ENCODE measurements at regions not wholly inside any gene's neighbourhood (a gene's known extent, or its start where the extent isn't known, plus 50 kb on each side); places are given as distances from the start of the nearest gene placed in this dataset.

DNA sequence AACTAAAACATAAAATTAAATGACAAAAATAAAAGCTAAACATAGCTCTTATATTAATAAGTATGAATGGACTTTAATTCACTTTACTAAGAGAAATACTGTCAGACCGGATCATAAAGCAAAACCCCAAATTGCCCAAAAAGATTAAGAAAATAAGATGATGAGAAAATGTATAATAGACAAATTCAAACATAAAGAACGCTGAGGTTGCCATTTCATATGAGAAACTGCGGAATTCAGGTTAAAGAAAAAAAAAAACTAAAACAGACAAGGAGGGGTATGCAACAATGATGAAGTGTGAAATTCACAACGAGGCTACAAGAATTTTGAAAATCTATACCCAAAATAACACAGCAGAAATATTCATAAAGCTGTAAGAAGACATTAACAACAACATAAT, 133.6 kb upstream of the JUN start:
- no peak for ATAC-seq
- Mint-ChIP-seq H3K27ac (no peak overlapping the region), H3K9me3 (peaks cover 4 to 16% of the 10 kb centered on the region in 2 donors), H3K36me3 (peaks cover 9 to 10% of the 10 kb centered on the region in 2 donors)
- no peak for DNase-seq (ENCODE audit: low spot score in 2 of 2)

DNA sequence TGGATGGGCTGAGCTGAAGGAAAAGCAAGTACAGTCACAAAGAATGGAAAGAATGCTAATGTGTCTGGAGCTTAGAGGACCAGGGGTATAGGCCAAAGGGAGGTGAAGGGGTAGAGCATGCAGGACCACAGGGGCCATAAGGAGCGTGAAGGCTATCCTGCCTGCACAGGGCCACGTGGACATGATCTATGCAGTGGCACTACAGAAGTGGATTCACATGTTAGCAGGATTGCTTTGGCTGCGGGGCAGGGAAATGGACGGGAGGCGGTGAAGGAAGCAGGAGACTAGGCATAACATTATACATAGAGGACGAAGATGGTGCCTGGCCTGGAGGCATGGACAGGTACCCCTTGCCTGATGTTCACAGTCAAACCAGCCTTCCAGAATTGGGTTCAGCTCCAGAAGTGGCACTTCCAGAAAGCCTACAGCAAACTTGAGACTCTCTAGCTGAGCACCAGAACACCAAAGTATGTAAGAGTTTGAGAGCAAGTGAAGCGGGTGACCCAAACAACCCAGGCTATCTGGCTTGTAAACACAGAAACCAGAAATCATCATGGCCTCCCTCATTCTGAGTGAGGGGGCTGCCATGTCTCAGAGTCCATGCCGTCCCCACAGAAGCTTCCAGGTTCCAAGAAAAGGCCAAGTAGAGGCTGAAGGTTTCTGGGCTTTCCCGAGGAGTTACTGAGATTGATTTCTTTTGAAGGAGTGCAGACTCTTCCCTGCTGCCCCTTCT, 135.5 kb upstream of the JUN start:
- ATAC-seq, result no peak
- H3K27ac Mint-ChIP-seq, result no peak overlapping the region
- peaks cover 0 to 5% of the 10 kb centered on the region in 2 donors for H3K9me3 Mint-ChIP-seq
- H3K36me3 Mint-ChIP-seq, result peaks cover 0 to 1% of the 10 kb centered on the region in 2 donors
- no peak for DNase-seq (ENCODE audit: low spot score in 2 of 2)

DNA sequence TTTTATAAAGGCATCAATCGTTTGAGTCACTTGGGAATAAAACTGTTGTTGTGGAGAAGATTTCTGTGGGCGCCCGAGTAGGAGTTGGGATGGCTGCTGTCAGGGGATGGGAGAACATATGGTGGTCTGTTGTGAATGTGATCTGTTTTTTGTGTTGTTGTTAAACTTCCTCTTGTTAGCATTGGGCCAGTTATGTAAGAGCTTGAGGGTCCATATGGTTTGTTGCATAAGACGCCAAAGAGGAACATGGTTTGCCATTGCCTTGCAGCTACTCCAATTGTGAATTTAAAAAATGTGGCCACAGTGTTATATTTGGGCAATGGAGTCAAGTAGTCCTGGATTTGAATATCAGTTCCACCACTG, 136.1 kb upstream of the JUN start:
- H3K36me3 Mint-ChIP-seq, result no peaks in the 10 kb centered on the region
- no peak for DNase-seq (ENCODE audit: low spot score in 2 of 2)
- H3K9me3 Mint-ChIP-seq, result peaks cover 0 to 4% of the 10 kb centered on the region in 2 donors

DNA sequence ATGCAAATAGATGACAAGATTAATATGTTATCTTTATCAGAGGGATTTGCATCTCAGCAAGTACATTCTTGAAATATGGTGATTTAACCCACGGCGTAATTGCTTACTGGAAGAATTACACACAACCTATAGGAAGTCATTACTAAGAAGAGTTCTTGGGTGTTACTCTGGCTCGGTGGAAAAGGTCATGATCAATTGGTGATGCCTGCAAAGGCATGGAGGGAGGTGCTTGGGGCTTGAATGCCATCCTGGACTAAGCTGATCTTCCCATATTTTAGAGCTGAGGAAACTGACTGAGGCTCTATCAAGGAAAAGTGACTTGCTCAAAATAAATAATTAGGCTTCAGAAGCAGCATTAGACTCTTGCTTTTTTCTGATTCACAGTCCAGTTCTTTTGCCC, 137.5 kb upstream of the JUN start:
- peaks cover 0 to 4% of the 10 kb centered on the region in 2 donors for H3K9me3 Mint-ChIP-seq
- ATAC-seq (no peak), DNase-seq (ENCODE audit: low spot score in 2 of 2) (no peak)
- H3K36me3 Mint-ChIP-seq, result no peaks in the 10 kb centered on the region
- no peak overlapping the region for H3K27ac Mint-ChIP-seq

More for the DNA sequence above, 136.1 kb upstream of the JUN start:
- ATAC-seq, result no peak
- no peak overlapping the region for H3K27ac Mint-ChIP-seq

DNA sequence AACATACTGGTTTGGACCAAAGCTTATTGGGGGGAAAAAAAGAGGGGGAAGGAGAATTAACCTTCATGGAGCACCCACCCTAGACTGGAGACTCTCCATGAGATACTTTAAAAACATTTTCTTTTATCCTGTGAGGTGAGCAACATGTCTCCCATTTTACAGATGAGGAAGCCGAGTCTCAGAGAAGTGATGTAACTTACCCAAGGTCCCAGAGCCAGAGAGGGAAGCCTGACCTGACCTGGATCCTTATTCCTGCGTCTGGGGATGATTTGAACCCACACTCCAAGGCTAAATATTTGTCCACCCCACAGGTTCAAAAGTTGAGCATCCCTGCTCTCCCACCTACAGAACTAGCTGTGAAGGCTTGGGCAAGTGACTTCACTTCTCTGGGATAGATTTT, 137.9 kb upstream of the JUN start:
- Mint-ChIP-seq H3K36me3 (no peaks in the 10 kb centered on the region), H3K27ac (no peak overlapping the region), H3K9me3 (peaks cover 0 to 4% of the 10 kb centered on the region in 2 donors)
- no peak for ATAC-seq
- no peak for DNase-seq (ENCODE audit: low spot score in 2 of 2)

DNA sequence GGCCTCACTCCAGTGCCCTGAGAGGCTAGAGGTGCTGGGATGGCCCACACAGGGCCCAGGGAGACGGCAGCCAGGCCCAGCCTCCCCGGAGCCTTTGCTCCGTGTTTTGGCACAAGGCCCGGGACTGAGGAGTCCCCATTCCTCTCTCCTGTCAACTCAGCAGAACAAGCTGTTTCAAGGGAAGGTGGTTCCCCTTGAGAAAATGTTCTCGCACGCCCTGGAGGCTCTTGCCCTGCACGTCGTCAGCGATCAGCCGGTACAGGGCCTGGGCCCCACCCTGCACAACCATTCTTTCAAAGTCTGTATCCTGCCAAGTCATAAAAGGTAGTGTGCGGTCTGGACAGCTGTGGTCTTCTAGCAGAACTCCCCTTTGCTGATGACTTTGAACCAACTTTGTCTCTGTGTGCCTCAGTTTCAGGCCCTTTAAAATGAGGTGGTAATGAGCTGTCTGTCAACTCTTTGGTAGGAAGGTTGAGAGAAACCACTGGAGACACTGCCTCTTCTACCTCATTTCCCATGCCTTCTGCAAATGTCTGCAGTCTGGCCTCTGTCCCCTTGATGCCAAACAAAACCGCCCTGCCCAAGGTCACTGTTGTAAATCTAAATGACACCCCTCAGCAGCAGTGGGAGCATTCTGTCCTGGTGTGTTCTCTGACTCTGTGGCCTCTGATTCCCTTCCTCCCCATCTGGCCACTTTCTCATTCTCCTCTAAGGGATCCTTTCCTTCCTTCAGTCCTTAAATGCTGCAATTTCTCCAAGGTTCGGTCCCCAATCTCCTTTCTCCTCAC, 138.6 kb upstream of the JUN start:
- Mint-ChIP-seq H3K27ac (no peak overlapping the region), H3K9me3 (peaks cover 0 to 4% of the 10 kb centered on the region in 2 donors), H3K36me3 (no peaks in the 10 kb centered on the region)
- peak; percentile 100 for ATAC-seq
- peak; percentile 41 to 69 for DNase-seq (ENCODE audit: low spot score in 2 of 2)

DNA sequence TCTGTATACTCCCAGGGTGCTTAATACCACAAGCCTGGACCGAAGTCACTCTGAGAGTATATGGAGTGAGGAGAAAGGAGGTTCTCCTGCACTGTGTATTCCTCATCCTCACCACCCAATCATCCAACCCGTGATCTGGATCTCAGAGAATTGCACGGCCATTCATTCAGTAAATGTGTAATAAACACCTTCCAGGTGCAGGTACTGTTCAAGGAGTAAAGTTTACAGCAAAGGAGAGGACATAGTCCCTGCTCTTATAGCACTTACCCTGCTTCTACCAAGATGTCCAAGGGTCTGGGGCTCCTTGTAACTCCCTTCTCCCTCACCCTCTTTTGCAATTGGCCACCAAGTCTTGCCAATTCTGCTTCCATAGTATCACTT, 139.2 kb upstream of the JUN start:
- no peaks in the 10 kb centered on the region for H3K36me3 Mint-ChIP-seq
- peaks cover 0 to 4% of the 10 kb centered on the region in 2 donors for H3K9me3 Mint-ChIP-seq
- no peak for ATAC-seq

DNA sequence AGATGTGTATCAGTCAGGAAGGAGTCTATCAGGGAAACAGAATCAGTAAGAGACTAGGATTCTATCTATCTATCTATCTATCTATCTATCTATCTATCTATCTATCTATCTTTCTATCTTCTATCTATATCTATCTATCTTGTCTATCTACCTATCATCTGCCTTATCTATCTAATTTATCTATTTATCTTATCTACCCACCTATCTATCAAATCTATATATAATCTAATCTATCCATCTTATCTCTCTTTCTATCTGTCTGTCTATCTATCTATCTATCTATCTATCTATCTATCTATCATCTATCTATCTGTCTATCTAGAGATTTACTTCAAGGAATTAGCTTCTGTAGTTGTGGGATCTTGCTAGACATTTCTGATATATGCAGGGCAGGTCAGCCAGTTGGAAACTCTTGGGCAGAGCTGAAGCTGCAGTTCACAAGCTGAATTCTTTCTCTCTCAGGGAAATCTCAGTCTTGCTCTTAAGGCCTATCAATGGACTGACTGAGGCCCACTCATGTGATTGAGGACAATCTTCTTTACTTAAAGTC, 140.2 kb upstream of the JUN start:
- ATAC-seq (no peak), DNase-seq (ENCODE audit: low spot score in 2 of 2) (no peak)
- no peak overlapping the region for H3K27ac Mint-ChIP-seq
- peaks cover 0 to 4% of the 10 kb centered on the region in 2 donors for H3K9me3 Mint-ChIP-seq
- H3K36me3 Mint-ChIP-seq, result no peaks in the 10 kb centered on the region

More for the DNA sequence above, 139.2 kb upstream of the JUN start:
- no peak for DNase-seq (ENCODE audit: low spot score in 2 of 2)
- H3K27ac Mint-ChIP-seq, result no peak overlapping the region

DNA sequence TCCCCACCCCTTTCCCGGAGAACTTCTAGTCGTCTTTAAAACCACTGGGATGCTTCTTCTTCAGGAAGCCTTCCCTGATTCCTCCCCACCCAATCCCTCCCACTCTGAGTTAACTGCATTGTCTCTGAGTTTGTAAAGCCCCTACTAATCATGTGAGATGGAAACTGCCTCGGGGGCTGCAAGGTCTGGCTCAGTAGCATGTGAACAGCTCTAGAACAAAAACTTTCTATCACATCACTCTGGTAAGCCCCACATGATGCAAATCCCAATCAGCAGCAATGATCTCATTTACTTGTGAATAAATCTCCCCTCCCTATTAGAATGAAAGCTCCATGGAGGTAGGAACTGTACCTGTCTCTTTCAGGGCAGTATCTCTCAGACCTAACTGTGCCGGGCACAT, 141.0 kb upstream of the JUN start:
- Mint-ChIP-seq H3K9me3 (peaks cover 0 to 4% of the 10 kb centered on the region in 2 donors), H3K36me3 (no peaks in the 10 kb centered on the region), H3K27ac (no peak overlapping the region)
- ATAC-seq, result no peak
- DNase-seq (ENCODE audit: low spot score in 2 of 2), result no peak

DNA sequence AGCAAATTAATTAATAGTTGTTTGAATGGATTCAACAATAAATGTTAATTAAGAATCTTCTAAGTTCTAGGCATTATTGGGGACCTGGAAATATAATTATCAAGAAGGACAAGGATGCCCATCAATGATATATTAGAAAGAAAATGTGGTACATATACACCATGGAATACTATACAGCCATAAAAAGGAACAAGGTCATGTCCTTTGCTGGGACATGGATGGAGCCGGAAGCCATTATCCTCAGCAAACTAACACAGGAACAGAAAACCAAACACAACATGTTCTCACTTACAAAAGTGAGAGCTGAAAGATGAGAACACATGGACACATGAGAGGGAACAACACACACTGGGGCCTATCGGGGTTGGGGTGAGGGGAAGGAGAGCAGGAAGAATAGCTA, 141.4 kb upstream of the JUN start:
- DNase-seq (ENCODE audit: low spot score in 2 of 2) (no peak), ATAC-seq (no peak)
- H3K27ac Mint-ChIP-seq, result no peak overlapping the region
- no peaks in the 10 kb centered on the region for H3K36me3 Mint-ChIP-seq
- H3K9me3 Mint-ChIP-seq, result peaks cover 0 to 4% of the 10 kb centered on the region in 2 donors

DNA sequence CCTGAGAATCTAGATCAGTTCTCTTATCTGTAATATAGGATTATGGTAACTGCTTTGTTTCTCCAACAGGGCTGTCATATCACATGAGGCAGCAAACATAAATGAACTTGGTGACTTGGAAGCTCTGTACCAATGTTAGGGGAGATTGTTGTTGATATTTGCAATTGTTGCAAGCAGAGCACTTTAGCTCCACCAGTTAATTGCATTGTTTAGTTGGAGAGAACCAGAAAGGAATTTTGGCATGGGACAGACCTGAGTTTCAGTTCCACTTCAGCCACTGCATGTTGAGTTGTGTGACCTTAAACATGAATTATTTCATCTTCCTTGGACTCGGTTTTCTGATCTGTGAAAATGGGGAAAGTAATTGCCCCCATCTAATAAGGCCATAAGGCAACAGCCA, 142.3 kb upstream of the JUN start:
- Mint-ChIP-seq H3K9me3 (peaks cover 0 to 4% of the 10 kb centered on the region in 2 donors), H3K36me3 (no peaks in the 10 kb centered on the region), H3K27ac (no peak overlapping the region)
- DNase-seq (ENCODE audit: low spot score in 2 of 2) (no peak), ATAC-seq (no peak)

DNA sequence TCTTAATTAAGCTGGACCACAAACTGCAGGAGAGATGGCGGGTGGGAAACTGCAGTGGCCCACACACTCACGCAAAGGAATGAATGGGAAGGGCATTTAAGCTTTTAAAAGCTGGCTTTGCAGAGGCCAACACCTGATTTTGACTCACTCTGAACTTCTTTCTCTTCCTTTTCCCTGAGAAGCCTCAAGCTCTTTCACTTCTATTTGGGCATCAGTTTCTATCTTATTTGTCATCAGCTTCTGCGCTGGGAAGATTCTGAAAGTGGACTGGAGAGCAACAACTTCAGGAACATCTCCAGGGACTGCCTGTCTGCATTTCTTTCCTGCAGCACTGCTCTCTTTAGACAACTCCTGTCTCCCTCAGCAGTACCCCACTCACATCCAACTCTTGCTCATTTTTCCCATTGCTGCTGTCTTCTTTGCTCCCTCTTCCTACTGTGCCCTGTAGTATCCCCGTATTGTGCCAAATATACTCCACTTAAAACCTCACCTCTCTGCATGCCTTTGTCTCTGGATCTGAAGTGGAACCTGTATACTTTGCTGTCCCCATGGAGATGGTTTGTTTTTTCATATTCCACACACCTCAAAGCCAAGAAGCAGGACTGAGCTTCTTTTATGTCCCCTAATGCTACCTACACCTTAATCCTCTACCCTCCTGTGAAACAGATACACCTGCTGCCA, 143.3 kb upstream of the JUN start:
- no peaks in the 10 kb centered on the region for H3K36me3 Mint-ChIP-seq
- H3K9me3 Mint-ChIP-seq, result peaks cover 0 to 4% of the 10 kb centered on the region in 2 donors
- H3K27ac Mint-ChIP-seq, result no peak overlapping the region

DNA sequence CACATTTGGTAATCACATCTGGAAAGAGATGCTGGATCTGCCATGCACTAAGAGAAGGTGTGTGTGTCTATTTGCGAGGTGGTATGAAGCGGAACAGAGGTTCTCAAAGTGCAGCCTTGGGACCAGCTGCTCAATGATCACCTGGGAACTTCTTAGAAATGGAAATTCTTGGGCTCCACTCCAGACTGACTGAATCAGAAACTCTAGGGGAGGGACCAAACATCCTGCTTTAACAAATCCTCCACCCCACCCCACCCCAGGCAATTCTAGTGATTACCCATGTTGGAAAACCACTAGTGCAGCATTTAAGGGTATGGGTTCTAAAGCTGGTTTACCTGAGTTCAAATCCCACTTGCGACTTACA, 143.9 kb upstream of the JUN start:
- H3K36me3 Mint-ChIP-seq, result no peaks in the 10 kb centered on the region
- DNase-seq (ENCODE audit: low spot score in 2 of 2) (no peak), ATAC-seq (no peak)
- H3K9me3 Mint-ChIP-seq, result peaks cover 0 to 4% of the 10 kb centered on the region in 2 donors
- no peak overlapping the region for H3K27ac Mint-ChIP-seq

More for the DNA sequence above, 143.3 kb upstream of the JUN start:
- no peak for DNase-seq (ENCODE audit: low spot score in 2 of 2)
- ATAC-seq, result no peak

DNA sequence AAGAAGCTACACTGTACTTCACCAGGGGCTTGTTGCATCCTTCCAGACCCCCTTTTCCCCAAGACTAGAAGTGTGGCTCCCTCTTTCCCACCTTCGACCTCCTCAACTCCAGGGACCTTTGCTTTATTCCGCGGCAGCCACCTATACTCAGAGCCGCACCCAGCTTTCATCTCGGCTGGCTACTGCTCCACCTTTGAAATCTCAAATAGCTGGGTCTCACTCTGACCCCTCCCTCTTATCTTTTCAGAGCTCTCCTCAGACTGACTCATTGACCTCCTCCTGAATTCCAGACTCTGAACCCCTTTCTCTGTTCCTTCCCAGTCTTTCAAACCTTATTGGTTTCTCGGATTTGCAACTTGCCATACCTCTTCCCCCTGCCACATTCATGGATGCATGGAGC, 144.7 kb upstream of the JUN start:
- no peak for DNase-seq (ENCODE audit: low spot score in 2 of 2)
- no peaks in the 10 kb centered on the region for H3K36me3 Mint-ChIP-seq
- no peak overlapping the region for H3K27ac Mint-ChIP-seq
- ATAC-seq, result no peak
- H3K9me3 Mint-ChIP-seq, result peaks cover 0 to 4% of the 10 kb centered on the region in 2 donors

DNA sequence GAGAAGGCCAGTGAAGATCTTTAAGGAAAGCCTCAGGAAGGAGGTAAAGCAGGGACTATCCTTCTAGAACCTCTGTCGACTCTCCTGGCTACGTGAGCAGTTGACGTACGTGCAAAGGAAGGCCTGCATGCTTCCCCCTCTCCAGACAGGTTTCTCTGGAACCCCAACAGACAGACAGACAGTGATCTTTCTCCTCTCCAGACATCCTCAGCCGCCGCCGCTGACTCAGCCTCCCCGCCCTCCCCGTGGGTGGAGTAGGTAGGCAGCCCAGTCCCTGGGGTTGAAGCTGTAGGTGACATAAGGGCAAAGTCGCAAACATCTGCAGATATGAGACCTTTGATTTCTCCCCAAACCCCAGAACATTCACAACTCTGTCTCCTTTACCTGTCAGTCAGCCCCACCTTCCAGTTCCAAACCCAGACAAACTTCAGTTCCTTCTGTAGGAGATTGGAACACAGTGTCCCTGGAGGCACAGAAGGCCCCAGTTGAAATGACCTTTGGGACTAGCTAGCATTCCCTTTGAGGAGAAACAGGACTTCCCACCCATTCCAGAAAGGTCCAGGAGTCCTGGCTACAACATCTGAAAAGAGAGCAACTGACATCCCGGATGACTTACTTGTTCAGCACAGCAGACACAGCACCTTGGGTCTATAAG, 146.0 kb upstream of the JUN start:
- Mint-ChIP-seq H3K27ac (peak overlapping the region; percentile 53 to 62), H3K36me3 (no peaks in the 10 kb centered on the region), H3K9me3 (peaks cover 0 to 4% of the 10 kb centered on the region in 2 donors)
- ATAC-seq, result peak; percentile 49 to 72
- DNase-seq (ENCODE audit: low spot score in 2 of 2), result peak in 1 of 2 donors; percentile 42

DNA sequence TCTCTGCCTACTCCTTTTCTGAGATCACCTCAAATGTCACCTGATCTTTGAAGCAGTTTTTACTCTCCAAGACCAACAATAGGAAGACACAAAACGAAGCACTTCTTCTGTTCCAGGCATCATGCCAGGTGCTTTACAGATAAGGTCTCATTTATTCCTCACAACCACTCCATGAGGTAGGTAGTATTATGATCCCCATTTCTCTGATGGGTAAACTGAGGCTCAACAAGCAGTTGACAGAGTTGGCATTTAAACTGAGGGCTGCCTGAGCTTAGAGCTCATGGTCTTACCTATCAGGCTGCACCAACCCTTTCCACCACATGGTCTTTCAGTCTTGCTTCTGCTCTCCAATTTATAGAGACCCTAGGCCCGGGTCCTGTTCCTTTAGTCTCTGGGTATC, 147.2 kb upstream of the JUN start:
- ATAC-seq (no peak), DNase-seq (ENCODE audit: low spot score in 2 of 2) (no peak)
- no peak overlapping the region for H3K27ac Mint-ChIP-seq
- H3K36me3 Mint-ChIP-seq, result no peaks in the 10 kb centered on the region
- H3K9me3 Mint-ChIP-seq, result no peaks in the 10 kb centered on the region

DNA sequence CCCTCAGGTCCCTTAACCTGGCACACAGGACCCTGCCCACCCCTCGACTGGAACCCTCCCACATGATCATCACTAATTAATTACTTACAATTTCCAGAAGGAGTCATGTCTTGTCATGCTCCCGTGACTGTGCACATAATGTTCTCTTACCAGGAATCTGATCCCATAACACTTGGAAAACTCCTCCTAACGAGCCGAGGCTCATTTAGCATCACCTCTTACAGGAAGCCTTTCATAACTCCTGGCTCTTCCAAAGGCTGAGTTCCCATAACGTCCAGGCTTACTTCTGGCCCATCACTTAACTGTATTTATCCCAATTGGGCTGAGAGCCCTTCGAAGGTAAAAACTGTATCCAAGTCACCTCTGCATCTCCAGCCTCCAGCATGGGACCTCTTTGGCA, 147.9 kb upstream of the JUN start:
- H3K36me3 Mint-ChIP-seq, result no peaks in the 10 kb centered on the region
- no peak for ATAC-seq
- no peak overlapping the region for H3K27ac Mint-ChIP-seq
- DNase-seq (ENCODE audit: low spot score in 2 of 2), result no peak
- no peaks in the 10 kb centered on the region for H3K9me3 Mint-ChIP-seq
